ENCODE measurements at regions not wholly inside any gene's neighbourhood (a gene's known extent, or its start where the extent isn't known, plus 50 kb on each side); places are given as distances from the start of the nearest gene placed in this dataset.
"Not testable (repeated sequence)": the region's sequence is repeated elsewhere in the genome, so short reads cannot be mapped to it uniquely, and the experiment has no call there.

DNA sequence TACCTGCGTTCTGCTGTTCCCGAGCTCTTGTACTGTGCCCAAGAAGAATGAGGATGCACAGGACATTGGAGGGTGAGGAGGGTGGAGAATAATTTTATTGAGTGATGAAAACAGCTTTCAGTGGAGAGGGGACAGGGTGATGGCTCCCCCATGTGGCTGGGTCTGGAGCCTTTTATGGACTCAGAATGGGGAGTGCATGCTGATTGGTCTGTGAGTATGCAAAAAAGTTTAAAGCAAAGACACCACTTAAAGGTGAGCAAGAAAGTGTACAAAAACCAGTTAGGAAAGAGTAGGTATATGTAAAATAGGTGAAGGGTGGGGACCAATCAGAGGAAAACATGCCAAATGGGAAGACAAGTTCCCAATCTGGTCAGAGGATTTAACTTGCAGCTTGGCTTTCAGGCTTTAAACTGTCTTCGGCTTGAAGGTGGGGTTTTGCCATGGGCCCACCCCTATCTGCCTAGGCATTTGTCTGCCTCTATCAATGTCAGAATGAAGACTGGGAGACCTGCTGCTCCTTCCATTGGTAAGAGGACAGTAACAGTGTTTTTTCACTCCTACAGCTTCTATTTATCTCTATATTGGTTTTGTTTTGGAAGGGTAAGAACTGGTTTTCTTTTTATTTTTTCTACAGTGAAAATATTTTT, 118.0 kb upstream of the RAI14 start:
- DNase-seq: no peak

DNA sequence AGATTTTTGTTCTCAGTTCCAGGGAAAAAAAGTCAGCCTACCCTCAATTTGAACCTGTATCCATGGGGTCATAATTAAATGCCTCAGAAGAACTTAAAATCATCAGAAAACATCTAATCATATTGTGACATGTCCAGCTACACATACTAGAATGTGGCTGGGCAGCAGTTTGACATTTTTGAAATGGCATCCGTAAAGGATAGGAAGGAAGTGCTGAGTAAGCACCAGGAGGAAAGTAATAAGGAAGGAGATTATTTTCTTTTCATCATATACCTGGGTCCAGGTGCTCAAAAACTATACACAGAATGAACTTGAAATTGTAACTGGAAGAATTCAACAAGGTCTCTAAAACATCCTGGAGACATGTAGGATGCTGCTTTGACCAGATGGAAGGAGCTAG, 116.9 kb upstream of the RAI14 start:
- no peak for DNase-seq

DNA sequence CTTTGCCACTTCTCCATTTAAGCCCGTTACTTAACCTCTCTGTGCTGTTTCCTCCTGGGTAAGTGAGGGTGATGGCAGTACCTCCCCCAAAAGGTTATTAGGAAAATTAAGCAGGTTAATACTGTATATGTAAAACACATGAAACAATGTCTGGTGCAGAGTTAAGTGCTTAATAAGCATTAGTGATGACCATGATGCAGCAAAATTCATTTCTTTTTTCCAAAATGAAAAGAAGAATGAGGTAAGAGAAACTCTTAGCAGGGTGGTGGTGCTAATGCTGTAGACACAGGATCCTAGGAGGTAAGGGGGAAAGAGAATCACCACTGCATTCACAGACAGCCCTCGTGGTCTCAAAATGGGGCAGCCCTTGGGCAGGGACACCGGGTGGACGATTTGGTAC, 115.1 kb upstream of the RAI14 start:
- DNase-seq: no peak

DNA sequence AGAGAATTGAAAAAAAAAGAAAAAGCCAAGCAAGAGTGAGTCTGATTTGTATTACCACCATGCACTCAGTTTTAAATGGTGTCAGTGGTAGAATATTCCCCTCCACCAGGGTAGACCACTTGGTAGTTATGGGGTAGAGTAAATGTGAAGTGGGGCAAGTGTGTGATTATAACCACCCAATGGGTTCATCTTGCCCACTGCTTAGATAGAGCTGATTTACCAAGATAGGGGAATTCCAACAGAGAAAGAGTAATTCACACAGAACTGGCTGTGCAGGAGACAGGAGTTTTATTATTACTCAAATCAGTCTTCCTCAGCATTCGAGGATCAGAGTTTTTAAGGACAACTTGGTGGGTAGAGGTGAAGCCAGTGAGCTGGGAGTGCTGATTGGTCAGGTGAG, 113.3 kb upstream of the RAI14 start:
- no peak for DNase-seq

DNA sequence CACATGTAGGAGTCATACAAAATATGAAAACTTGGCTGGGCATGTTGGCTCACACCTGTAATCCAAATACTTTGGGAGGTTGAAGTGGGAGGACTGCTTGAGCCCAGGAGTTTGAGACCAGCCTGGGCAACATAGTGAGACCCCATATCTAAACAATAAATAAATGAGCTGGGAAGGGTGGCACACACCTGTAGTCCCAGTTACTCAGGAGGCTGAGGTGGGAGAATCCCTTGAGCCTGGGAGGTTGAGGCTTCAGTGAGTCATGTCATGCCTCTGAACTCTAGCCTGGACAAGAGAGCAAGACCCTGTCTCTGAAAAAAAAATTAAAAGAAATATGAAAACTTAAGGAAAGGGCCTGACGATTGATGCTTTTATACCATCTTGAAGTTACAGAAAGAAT, 112.4 kb upstream of the RAI14 start:
- DNase-seq: no peak

DNA sequence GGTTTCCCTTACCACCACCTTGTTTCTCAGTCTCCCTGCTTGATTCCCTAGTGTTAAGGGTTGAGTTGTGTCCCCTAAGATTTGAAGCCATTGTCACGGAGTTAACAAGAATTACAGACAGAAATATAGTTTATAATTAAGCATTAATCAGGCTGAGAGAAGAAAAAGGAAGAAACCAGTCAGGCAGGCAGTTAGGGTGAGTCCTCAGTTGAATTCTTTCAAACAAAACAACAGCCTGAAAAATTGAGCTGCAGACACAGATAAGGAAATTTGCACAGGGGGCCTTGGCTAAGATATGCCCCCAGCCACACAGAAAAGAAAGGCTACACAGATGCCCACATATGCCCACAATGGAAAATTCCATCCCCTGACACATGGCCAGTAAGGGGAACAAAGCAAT, 111.7 kb upstream of the RAI14 start:
- no peak for DNase-seq

DNA sequence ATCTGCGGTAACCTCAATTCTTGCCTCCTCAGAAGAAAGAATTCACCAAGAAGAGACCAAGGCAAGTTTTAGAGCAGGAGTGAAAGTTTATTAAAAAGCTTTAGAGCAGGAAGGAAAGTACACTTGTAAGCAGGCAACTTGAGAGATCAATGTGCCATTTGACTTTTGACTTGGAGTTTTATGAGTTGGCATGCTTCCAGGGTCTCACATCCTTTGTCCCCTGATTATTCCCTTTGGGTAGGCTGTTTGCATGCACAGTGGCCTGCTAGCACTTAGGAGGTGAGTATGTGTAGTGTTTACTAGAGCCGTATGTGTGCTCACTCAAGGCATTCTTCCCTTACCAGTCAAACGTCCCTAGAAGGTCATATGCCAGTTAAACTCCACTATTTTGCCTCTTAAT, 111.0 kb upstream of the RAI14 start:
- no peak for DNase-seq

DNA sequence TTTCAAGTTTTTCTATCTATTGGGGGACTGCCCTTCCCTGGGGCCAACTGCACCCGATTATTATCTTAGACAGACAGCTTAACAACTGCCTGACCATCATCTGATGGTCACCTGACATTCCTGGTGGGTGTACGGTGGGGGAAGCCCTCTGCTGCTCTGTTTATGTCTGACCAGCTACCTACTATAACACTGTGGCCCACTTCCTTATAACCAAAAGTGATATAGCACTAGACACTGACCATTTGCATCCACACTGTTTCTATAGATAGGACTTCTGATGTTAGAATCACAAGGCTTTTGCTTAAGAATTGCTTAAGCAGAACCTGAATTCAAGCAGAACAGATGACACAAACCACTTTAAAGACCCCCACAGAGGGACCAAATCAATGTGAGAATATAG, 110.5 kb upstream of the RAI14 start:
- no peak for DNase-seq

DNA sequence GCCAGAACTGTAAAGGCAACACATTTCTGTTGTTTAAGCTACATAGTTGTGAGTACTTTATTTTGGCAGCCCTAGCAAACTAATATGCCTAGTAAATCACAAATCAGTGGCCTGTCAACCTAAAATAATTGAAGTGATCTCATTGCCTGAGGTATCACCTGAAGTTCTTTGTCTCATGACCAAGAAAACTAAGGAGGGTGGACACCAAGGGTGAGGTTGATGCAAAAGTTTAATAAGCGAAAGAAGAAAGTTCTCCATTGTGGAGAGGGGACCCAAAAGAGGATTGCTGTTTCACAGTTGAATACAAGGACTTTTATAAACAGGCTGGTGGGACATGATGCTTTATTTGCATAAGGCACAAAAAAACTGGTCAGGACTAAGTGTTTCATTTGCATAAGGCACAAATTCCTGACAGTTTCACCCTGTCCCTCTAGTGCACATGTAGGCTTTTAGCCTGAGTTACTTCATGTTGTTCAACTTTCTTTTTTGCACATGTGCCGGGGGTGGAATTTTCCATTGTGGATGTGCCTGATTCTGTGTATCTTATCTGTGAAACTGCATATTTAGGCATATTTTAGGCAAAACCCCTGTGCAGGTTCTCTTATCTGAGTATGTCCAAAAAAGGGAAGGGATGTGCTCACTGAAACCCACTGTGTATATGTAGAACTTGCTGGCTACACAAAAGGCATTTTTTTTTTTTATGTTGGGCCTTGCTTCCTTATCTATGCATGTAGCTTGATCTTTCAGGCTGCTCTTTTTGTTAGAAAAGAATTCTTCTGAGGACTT, 108.6 kb upstream of the RAI14 start:
- no peak for DNase-seq

DNA sequence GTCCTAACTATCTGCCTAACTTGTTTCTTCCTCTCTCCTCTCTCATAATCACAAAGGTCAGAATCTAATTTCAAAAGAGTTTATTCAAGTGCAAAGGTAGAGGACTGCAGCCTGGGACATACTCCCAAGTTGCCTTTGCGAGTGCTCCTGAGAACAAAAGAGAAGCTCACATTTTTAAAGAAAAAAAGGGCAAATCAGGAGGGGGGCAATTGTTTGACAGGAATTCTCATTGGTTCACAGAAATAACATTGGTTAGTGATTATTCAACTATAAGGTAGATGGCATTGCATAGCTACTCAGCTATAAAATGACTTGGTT, 108.1 kb upstream of the RAI14 start:
- no peak for DNase-seq

DNA sequence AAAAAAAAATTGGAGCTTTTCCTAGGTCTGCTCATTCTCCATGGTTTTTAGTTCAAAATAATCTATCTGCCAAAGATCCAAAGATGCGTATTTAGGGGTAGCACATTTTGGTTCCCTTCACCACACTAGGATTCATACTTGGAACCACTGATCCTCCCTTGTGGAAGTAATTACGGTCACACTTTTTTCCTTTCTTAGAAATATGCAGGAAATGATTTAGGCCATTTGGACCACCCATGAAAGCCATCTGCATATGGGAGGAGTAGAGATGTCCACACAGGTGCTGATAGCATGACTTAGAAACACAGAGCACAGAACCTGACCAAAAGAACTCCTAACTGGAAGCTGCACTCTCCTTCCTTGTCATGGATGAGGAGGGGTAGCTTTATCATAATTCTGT, 105.9 kb upstream of the RAI14 start:
- DNase-seq: no peak

DNA sequence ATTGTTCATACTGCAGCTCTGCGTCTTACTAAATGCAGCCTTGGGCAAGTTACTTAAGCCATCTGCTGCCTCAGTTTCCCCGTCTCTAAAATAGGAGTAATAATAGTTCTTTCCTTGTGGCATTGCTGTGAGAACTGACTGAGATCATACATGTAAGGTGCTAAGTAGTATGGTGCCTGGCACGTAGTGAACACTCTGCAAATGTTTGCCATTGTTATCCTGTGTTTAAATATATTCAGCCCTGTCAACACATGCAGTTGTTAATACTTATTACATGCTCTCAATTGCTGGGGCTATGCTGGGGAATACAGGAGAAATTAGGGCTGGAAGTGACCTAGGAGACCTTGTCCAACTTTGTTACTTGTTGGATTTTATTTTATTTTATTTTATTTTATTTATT, 105.2 kb upstream of the RAI14 start:
- DNase-seq: no peak

DNA sequence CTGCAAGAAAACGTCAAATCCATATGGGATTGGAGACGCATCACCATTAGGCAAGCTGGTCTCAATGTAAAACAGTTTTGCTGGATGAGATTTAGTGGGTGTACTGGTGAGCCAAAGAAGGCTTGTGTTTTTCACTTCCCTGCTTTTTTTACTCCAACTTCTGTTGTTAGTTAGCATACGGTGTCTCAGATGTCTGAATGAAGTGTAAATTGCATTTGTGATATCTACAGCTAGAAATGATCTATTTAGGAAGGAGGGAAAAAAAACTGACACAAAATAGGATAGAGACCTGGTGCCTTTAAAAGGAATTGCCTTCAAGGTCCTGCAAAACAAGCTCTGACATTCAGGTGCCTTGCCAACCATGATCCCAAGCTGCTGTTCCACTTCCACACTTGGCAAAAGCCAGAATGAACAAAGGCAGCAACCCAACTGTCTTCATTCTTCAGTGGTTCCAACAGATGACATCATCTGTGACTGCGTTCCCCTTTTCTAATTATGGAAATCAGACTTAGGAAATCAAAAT, 104.2 kb upstream of the RAI14 start:
- no peak for DNase-seq

DNA sequence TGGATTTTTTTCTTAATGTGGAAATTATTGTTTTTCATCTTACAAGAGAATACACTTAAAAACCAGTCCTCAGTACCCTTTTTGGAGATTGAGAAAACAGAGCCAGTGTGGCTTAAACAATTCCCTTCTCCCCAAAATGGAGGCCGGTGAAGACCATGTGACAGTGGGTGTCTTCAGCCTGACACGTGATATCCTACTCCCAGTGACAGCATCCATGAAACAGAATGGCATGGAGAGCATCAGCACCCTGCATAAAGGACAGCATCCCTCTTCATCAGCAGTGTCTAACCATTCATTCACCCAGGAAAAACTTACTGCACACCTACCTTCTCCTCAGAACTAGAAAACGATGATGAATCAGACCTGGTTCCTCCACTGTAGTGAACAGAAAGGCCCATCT, 103.4 kb upstream of the RAI14 start:
- DNase-seq: no peak

DNA sequence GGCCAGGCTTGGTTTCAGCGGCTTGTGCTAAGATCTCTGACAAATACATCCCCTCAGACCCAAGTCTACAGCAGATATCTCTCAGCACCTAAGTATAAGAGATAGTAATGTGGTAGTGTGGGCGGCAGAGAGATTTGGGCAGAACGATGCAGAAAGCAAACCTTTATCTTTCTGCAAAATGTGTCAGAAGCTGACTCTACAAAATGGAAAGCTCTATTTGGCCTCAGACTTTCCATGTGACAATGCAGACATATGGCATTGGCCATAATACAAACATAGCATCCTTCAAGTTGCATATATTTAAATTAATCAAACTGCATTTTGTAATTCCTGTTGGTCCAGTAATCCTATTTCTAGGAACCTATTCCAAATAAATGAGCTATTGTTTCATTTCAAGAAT, 102.5 kb upstream of the RAI14 start:
- DNase-seq: no peak

DNA sequence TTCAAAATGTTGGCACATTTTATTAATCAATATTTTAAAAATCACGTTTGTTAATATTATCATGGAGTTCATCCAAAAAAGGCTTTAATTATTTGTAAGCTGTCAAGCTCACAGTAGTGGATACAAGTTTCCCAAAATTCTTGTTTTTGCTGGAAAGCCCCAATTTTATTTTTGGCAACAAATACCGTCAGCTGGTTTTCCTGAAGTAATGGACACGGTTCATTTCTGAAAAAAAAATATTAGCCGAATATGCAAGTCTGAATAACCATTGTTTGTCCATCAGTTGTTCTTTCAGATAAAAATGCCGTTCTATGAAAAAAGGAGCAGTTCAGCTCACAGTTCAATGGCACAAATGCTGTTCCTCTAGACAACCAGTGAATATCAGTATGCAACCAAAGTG, 101.5 kb upstream of the RAI14 start:
- no peak for DNase-seq

DNA sequence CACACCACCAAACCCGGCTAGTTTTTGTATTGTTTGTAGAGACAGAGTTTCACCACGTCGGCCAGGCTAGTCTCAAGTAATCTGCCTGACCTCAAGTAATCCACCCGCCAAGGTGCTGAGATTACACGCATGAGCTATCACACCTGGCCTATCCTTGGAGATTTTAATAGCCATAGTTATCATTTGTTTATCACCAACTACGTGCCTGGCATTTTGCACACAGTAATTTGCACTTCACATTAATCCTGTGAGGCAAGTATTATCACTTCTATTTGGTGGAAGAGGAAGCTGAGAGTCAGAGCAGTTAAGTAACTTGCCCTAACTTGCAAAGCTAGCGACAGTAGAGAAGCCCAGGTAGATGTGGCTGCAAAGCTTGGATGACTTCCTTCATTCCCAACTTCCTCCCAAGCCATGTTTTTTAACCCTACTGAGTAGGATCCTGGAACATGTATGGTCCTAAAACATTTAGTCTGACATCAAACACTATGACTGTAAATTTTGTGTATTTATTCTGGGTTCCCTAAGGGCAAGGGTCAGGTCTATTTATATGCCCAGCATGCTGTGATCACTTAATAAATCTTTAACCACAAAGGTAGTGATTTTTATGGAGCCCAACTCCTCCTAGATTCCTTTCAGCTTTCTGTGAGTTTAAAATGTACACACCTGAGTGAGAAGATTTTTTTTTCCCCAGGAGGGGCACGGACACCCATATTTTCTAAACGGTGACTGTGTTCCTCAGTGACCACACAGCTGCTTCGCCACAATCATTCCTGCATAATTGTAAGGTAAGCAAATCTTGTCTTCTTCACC, 100.2 kb upstream of the RAI14 start:
- no peak for DNase-seq

DNA sequence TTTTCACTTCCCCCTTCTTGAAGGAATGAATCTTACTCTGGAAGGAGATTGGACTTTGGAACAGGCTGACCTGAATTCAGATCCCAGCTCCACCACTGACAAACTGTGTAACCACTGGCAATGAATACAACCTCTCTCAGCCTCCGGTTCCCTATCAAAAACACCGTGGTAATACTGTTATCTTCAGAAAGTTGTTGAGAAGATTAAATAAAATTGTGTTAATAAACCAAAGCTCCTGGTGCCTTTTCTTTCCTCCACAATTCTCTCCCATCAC, 99.7 kb upstream of the RAI14 start:
- no peak for DNase-seq

DNA sequence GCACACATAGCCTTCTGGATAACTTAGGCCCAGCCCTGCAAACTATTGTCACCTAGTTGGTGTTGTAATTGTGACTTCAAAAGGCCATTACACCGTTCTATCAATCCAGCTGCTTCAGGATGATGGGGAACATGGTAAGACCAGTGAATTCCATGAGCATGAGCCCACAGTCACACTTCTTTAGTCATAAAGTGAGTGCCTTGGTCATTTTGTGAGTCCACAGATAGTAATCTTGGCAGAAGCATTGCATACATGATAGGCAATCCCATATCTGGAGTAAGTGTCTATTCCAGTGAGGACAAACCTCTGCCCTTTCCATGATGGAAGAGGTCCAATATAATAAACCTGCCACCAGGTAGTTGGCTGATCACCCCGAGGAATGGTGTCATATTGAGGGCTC, 94.5 kb upstream of the RAI14 start:
- DNase-seq: not testable (repeated sequence)

DNA sequence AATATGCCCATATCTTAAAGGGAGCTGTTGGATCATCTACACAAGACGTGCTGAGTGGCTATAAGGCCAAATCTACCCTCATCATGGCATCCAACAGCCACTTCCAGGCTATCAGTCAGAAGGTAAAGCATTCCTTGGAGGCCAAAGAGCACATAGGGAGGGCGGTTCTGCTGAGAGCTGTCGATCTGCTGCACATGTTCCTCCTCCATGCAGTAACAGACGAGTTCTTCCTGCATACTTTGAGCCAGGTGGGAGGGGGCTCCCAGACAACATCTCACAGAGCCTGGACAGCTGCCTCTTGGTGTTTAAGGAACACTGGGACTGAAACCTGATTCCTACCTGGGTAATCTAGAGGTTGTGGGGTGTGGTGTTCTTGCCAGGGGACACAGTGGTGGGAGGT, 93.3 kb upstream of the RAI14 start:
- DNase-seq: no peak

DNA sequence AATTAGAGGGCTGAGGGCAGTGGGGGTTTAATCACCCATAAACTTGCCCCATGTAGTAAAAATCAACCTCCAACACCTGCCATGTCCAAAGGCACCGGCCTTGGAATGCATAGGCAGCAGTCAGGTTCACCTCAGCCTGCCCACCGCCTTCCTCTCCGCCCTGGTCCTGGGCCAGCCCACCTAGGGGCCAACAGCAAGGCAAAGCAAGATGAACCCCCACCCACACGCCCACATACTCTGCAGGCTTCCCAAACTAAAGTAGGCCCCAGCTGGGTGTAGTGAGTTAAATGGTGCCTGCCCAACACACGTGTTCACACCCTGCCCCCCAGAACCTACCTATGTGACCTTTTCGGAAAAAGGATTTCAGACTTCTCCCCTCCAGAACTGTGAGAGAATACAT, 92.9 kb upstream of the RAI14 start:
- DNase-seq: no peak

DNA sequence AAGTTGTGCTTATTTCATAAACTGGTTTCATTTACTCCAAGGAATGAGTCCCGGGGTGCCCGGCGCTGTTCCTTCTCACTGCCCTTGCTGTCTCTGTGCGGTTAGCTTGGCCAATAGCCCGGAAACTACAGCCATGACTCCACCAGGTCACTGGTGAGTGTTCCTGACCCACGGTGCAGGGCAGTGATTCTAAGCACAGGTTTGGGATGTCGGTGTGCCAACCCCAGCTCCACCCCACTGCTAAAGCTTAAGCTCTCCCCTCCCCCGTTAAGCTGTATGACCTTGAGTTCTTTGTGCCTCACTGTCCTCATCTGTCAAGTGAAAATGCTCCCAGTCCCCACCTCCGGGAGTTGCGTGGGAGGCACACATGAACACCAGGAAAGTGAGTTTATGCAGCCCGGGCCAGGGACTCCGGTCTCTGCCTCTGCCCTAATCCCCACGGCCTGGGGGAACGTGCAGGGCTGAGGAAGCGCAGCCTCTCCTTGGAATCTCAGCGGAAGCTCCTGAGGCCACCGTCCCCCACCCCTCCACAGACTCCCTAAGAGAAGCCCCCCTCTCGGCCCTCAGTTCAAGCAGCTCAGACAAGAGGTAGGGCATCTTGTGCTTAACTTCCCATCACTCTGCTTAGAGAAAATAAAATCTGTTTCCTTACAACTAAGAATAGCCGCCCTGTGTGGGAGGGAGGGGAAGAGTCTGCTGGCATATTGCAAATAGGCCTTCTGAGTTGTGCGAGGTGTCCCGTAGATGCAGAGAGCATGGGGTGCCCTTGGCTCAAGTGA, 92.0 kb upstream of the RAI14 start:
- DNase-seq: no peak

DNA sequence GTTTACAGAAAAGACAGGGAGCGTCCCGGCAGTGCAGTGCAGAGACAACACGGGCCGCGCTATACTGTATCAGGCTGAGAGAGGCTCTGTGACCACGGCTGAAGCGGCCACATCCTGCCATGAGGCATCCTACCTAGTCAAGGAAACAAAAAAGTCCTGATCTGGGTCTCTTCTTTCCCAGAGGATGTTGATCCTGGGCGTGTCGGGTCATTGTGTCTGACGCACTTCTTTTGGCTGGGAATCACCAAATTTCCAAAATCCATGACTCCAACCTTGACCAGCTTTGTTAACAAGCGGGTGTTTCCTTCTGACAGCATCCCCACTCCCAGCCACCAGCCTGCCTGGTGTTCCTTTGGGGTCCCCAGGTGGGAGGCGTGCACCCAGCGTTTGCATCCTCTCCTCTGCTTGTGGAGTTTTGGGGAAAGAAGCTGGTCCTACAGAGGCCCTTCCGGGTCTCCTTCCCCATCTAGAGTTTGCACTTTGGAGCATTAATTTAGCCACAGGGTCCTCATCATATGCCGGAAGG, 91.4 kb upstream of the RAI14 start:
- no peak for DNase-seq
